ENCODE measurements at regions not wholly inside any gene's neighbourhood (a gene's known extent, or its start where the extent isn't known, plus 50 kb on each side); places are given as distances from the start of the nearest gene placed in this dataset.

GRCh38 chr6:155985660-155986138, 530.1 kb upstream of the NOX3 start:
- H3K4me3 ChIP-seq (ENCODE audit: low read depth, low read length) = no peak overlapping the region
- DNase-seq (ENCODE audit: low read depth) = peak; percentile 69
- TF ChIP-seq CTCF (IDR thresholded peaks at IDR 0.05; ENCODE audit: control insufficient read depth, extremely low read depth, insufficient read depth) = no peak

- no peak for TF ChIP-seq CTCF (IDR thresholded peaks at IDR 0.05; ENCODE audit: control insufficient read depth, extremely low read depth, insufficient read depth)
- no peak overlapping the region for H3K4me3 ChIP-seq (ENCODE audit: low read depth, low read length)
- no peak for DNase-seq (ENCODE audit: low read depth)
Measured at GRCh38 chr6:155980768-155981079, 525.1 kb upstream of the NOX3 start.

- no peak for DNase-seq (ENCODE audit: low read depth)
- no peak overlapping the region for H3K4me3 ChIP-seq (ENCODE audit: low read depth, low read length)
- TF ChIP-seq CTCF (IDR thresholded peaks at IDR 0.05; ENCODE audit: control insufficient read depth, extremely low read depth, insufficient read depth) = no peak
Measured at GRCh38 chr6:155980014-155980767, 524.6 kb upstream of the NOX3 start.

GRCh38 chr6:155975506-155975905, 519.9 kb upstream of the NOX3 start:
- no peak overlapping the region for H3K4me3 ChIP-seq (ENCODE audit: low read depth, low read length)
- no peak for TF ChIP-seq CTCF (IDR thresholded peaks at IDR 0.05; ENCODE audit: control insufficient read depth, extremely low read depth, insufficient read depth)
- DNase-seq (ENCODE audit: low read depth) = no peak

GRCh38 chr6:155974811-155975323, 519.2 kb upstream of the NOX3 start:
- DNase-seq (ENCODE audit: low read depth) = no peak
- H3K4me3 ChIP-seq (ENCODE audit: low read depth, low read length) = no peak overlapping the region
- no peak for TF ChIP-seq CTCF (IDR thresholded peaks at IDR 0.05; ENCODE audit: control insufficient read depth, extremely low read depth, insufficient read depth)

GRCh38 chr6:155974359-155974758, 518.7 kb upstream of the NOX3 start:
- no peak overlapping the region for H3K4me3 ChIP-seq (ENCODE audit: low read depth, low read length)
- TF ChIP-seq CTCF (IDR thresholded peaks at IDR 0.05; ENCODE audit: control insufficient read depth, extremely low read depth, insufficient read depth) = no peak
- DNase-seq (ENCODE audit: low read depth) = no peak

Data from LNCaP clone FGC (cell line).